HG02571 (cell line): ENCODE measurements at regions not wholly inside any gene's neighbourhood (a gene's known extent, or its start where the extent isn't known, plus 50 kb on each side); places are given as distances from the start of the nearest gene placed in this dataset.
A peak's percentile ranks its signal among the peaks of the same experiment; 100 is the strongest.
"Not testable (repeated sequence)": the region's sequence is repeated elsewhere in the genome, so short reads cannot be mapped to it uniquely, and the experiment has no call there.

Experiments
- ATAC-seq: cut with Tn5 transposase; IDR thresholded peaks from one replicate; pipeline ENCODE4 v1.9.1; 2021; ENCODE audit warnings: mild to moderate bottlenecking, moderate library complexity; ENCODE audit not compliant: unreplicated experiment

DNA sequence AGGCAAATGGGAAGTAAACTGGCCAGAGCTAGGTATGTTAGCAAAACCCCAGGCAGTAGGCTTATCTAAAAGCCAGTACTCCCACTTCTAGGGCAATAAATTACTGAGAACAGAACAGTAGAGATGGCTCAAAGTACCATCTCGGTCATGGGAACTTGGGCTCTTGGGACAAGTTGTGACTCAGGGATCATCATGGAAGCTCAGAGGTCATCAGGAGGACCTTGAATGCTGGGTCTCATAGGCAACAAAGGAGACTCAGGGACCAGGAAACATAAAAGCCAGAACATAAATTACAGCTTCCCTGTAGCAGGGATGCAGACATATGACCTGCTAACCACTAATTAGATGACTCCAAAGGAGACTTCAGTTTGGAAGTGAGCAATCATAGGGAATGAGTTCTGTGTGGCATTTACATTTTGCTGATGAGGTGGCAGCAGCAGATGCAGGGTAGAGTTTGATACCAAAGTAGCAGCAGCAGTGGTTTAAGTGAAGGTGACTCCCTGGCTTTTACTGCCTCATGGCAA, 97.6 kb upstream of the SCAF11 start:
- no peak for ATAC-seq

DNA sequence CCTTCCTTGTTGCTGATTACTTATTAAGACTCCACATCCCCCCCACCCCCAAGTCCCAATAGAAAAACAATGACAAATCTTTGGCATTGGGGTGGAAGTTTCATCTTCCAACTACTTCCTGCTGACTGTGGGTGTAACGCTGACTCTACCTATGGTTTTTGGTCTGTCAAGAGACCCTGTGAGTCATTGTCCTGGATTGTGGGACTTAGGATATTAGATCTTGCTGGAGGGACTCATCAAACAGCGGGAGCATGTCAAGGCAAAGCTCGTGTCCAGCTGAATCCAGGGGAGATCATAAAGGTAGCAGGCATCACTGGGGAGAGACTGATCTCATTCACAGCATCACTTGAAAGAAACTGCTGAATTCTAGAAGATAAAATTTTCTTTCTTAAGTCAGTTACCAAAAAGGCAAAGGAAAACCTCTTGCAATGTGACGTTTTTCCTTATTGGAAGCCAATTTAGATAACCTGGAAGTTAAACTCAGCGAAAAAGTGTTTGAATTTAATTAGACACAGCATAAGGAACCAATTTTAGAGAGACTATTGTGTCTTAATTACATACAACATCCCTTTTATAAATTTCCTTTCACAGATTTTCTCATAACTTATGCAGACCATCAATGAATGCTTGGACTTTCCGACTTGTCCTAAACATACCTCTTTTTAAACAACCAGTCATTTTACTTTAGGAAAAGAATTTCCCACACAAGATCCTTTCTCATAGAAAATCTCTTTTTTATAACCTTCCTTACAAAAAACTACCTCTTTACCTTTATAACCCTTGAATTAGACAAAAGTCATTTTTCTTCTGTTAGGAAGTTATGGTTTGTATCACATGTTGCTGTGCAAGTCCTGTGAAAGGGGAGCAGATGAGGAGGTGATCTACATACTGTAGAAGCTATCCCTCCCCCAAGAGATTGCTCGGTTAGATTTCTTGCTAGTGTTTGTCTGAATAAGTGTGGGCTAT, 94.6 kb upstream of the SCAF11 start:
- ATAC-seq, result no peak

DNA sequence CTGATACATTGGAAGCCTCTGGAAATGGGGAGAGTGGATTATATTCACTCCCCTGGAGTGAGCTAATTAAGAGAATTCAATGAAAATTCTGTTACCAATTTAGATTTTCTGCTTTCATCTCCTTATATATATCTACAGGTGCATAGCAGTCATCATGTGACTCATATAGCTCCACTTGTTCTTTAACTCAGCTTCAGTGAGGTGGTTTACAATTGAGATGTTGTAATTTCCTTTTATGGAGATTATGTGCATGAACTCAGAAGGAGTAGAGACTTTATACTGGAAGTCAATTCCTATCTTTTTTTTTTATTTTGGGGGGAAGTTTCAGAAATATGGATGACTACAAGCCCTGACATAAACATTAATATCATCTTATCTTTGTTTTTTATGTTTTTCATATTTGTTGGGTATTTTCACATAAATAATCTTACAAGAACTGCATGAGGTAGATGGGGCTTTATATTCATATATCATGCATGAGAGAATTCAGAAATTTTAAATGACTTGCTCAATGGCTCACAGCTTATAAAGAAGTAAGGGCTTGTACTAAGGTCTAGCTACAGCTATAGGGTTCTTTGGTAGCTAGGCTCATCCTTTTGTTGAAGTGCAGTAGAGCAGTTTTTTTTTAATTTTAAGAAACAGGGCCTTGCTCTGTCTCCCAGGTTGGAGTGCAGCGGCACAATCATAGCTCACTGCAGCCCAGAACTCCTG, 92.3 kb upstream of the SCAF11 start:
- no peak for ATAC-seq

DNA sequence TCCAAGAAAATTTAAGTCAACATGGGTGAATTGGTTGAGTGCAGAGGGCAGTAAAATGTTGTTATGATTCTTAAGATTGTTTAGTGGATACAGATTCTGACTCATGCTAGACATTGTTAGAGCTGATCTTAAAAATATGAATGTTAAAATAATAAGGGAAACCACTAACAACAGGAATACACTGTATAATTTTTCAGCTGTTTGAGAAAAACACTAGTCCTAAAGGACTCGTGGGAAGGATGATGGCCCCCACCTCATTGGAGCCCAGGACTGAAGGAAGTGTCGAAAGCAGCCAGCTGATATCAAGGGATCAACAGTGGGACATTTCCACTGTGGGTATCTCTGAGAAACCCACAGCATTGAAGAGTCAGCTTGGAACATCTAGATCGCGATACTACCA, 82.9 kb upstream of the SCAF11 start:
- no peak for ATAC-seq

DNA sequence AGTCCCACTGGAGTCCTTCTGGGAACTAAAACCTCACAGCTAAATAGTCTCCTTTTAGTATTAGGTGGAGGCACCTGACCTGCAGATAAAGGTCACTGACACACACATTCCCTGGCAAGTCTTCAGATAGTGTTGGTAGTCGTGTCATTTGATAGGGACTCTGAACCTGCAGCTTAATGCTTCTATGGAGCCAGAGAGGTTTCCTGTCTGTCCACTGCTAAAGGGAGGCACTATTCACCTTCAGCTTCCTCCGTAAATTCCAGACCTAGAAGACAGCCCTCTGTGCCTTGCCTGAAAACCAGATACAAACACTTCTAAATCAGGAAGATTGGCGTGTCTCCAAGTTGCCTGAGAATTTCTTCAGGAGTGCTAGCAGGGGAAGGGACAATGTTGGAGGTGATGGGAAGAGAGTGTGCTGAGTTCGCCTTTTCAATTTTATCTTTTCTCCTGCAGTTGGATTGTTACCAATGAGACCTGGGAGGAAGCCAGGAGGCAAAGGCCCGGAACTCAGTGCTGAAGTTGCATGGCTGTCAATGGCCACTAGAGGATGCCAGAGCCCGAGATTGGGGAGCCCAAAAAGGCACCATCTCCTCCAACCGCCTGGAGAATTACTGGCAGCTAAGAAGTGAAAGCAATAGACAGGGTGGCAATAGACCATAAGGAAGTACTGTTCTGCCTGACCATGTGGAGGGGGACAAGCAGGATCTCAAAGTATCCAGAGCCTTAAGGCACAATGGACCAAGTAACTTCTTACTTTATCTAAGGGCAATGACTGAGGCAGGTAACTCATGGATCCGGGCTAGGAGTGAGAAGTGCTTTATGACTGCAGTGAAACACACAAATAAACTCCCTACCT, 81.6 kb upstream of the SCAF11 start:
- ATAC-seq, result peak; percentile 96

DNA sequence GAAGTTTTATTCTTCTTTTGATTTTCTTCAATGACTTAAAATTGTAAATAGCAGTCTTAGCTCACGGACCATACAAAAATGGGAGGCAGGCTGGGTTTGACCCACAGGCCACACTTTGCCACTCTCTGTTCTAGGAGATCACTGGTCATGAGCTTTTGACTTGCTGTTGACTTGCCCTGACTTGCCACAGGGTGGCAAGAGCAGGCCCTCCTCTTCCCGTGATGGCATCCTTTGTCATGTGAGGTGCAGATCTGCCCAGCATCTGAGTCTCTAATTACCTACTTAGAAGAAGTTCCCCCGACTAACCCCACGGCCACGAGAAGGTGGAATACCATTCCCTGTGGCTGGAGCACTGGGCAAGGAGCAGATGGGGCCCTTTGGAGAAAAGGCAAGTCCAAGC, 81.0 kb upstream of the SCAF11 start:
- no peak for ATAC-seq

DNA sequence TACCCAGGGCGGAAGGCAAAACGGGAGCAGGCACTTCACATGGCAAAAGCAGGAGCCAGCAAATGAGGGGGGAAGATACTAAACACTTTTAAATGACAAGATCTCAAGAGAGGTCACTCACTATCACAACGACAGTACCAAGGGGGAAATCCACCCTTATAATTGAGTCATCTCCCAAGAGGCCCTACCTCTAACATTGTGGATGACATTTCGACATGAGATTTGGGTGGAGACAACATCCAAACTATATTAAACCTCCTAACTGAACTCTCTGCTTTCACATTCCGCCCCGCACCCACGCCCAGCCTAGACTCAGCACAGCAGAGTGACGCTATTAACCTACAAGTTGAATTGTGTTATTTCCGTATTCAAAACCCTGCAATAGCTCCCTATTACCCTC, 76.7 kb upstream of the SCAF11 start:
- no peak for ATAC-seq

DNA sequence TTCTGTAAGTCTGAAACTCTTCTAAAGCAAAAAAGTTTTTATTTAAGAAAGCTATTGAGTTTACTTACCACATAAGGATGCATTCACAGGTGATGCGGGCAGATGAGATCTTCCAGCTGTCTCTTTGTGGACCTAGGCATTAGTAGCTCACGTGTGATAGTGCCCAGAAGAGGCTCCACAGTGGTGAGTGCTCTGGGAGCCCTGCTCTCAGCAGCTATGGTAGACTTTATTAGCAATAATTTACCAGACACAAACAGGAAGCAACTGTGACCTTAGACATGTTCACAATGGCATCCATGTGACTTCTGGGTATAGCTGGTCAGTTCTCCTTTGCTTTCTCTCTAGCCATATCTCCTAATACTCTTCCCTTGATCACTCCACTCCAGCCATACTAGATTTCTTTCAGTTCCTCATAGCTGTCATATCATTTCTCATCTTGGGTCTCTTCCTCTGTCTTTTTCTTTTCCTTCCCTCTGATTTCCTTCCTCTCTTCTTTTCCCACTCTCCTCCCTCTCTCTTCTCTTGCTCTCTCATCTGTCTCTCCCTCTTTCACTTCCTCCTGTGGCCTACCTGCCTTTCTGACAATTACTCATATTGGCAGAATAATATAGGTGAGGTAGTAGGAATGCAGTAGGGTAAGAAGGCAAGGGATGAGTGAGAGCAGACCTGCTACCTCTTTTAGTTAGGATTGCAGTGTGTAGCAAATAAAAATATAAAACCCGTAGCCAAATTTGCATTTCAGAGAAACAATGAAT, 75.2 kb upstream of the SCAF11 start:
- peak; percentile 52 for ATAC-seq

DNA sequence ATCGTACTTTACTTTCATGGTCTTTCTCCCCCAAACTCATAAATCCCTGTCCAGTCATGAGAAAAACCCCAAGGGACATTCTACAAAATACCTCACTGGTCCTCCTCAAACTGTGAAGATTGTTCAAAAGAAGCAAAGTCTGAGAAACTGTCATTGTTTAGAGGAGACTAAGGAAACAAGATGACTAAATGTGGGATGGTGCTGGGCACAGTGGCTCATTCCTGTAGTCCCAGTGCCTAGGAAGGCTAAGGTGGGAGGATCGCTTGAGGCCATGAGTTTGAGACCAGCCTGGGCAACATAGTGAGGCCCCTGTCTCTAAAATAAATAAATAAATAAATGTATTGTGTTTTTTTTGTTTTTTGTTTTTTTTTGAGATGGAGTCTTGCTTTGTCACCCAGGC, 74.2 kb upstream of the SCAF11 start:
- ATAC-seq, result no peak

DNA sequence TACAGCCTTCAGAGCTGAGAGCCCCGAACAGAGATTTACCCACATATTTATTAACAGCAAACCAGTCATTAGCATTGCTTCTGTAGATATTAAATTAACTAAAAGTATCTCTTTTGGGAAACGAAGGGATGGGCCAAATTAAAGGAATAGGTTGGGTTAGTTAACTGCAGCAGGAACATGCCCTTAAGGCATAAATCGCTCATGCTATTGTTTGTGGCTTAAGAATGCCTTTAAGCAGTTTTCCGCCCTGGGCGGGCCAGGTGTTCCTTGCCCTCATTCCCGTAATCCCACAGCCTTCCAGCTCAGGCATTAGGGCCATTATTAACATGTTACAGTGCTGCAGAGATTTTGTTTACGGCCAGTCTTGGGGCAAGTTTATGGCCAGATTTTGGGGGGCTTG, 68.3 kb upstream of the SCAF11 start:
- not testable (repeated sequence) for ATAC-seq

DNA sequence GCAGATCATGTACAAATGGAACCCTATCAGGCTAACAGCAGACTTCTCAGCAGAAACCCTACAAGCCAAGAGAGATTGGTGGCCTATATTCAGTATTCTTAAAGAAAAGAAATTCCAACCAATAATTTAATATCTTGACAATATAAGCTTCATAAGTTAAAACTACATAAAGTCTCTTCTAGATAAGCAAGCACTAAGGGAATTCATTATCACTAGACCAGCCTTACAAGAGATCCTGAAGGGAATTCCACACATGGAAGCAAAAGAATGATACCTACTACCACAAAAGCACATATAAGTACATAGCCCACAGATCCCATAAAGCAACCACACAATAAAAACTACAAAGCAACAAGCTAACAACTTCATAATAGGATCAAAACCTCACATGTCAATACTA, 60.4 kb upstream of the SCAF11 start:
- no peak for ATAC-seq

DNA sequence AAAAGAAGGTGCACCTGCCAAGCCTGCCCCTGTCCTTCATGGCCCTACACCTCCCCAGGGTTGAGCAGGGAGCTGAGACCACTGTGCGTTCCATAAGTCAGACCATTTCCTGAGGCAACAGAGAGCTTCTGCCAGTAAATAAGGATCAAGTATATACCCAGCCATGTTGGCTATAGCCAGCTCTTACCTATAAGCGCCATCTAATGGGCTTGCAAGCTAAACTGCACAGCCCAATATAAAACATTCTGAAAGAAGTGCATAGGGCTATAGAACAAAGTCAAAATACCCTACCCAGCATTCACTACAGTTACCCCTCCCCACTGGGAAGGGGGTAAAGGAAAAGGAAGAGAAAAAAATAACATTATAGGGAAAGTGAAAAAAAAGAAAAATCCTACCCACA, 59.3 kb upstream of the SCAF11 start:
- ATAC-seq, result no peak

DNA sequence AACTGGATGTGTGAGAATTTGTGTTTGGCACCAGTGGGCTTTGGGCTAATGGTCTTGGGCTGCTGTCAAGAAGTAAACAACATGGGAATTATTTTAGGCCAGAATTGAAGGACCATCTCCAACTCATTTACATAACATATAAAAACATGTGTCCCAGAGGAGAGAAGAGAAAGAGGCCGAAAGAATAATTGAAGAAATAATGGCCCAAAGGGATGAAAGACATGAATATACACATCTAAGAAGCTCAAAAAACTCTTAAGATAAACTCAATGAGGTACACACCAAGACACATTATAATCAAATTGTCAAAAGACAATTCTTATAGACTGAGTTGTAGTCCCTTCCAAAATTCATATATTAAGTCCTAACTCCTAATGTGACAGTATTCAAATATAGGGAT, 56.1 kb upstream of the SCAF11 start:
- ATAC-seq, result no peak

DNA sequence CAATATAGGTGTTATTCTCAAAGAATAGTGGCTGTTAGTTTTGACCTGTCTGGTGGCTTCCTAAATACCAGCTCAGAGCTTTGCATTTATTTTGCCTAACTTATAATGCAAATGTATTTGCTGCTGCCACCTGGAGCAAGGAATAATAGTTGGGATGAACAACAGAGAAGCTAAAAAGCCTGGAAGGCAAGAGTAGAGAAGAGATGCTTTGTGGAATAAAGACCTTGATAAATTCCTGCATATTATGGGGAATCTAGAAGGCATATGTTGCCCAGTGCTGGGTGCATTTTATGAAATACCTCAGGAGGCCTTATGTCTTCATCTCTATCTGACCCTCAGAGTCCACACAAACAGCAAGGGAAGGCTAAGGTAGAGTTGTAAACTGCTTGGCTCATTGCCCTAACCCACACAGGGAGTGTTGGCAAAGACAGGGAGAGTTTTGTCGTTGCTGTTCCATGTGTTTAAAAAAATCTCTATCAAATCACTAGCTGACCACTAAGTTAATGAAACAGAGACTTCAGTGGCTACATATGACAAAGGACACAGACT, 53.7 kb upstream of the SCAF11 start:
- no peak for ATAC-seq
